ENCODE measurements at regions not wholly inside any gene's neighbourhood (a gene's known extent, or its start where the extent isn't known, plus 50 kb on each side); places are given as distances from the start of the nearest gene placed in this dataset.
"Not testable (repeated sequence)": the region's sequence is repeated elsewhere in the genome, so short reads cannot be mapped to it uniquely, and the experiment has no call there.

DNA sequence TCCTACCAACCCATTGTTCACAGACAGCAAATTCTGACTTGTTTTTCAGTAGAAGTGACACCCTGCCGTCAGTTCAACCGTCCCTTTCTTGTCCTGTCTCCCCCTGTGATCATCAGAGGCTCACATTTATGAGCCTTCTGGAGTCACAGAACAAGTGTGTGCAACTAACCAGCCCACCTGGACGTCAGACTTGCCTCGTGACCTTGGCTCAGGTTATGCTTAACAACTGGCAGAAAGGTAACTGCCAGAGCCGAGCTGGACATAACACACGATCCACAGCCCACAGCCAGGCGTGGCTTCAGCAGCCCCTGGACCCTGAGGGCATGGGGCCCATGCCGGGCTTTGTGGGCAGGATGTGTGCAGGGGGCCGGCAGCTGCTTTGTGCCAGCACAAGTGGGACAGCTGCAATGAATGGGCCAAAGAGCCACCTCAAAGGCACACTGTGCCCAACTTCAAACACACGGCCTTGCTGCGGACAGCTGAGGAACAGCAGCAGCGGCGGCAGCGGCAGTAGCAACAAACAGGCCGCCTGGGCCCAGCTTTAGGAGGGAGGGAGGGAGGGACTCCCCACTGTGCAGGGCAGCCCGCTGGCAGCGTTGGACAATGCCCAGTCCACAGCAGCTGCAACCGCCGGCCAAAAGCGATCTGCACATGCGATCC is 103.9 kb downstream of the ZBTB18 start:
- H3K9me3 ChIP-seq (ENCODE audit: control insufficient read depth, low read length) = no peaks in the 10 kb centered on the region
- H3K36me3 ChIP-seq (ENCODE audit: control insufficient read depth, insufficient read depth, low read length) = no peaks in the 10 kb centered on the region
- DNase-seq = no peak
- no peaks in the 10 kb centered on the region for H3K27me3 ChIP-seq (replicated peaks; ENCODE audit: control insufficient read depth, insufficient read depth, low read length, poor library complexity, severe bottlenecking)
- no peak overlapping the region for H3K27ac ChIP-seq (ENCODE audit: insufficient read depth, low read length, poor library complexity, severe bottlenecking)
- H3K4me3 ChIP-seq (ENCODE audit: insufficient read depth, low read depth, low read length, poor library complexity, severe bottlenecking) = no peak overlapping the region
- no peaks in the 10 kb centered on the region for H3K4me1 ChIP-seq (ENCODE audit: control insufficient read depth, insufficient read depth, low read length, poor library complexity, severe bottlenecking)

DNA sequence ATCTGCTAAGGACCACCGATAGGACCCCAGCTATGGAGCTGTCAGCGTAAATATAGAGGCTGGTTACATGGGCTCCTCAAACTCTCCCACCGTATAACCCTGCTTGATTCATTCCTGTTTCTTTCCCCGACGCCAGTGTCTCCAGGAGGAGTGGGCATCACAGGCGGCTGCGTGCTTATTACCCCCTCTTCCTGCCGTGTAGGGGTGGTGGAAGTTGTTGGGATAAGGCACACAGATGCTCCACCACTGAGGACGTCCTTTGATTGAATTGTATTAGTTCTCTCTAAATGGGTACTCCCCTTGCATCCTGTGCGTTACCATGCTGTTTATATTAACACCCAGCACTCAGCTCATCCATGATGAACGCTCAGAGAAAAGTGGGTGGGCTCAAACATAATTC is 104.6 kb downstream of the ZBTB18 start:
- H3K27ac ChIP-seq (ENCODE audit: insufficient read depth, low read length, poor library complexity, severe bottlenecking) = no peak overlapping the region
- no peak for DNase-seq
- no peaks in the 10 kb centered on the region for H3K9me3 ChIP-seq (ENCODE audit: control insufficient read depth, low read length)
- H3K36me3 ChIP-seq (ENCODE audit: control insufficient read depth, insufficient read depth, low read length) = no peaks in the 10 kb centered on the region
- no peak overlapping the region for H3K4me3 ChIP-seq (ENCODE audit: insufficient read depth, low read depth, low read length, poor library complexity, severe bottlenecking)
- no peaks in the 10 kb centered on the region for H3K27me3 ChIP-seq (replicated peaks; ENCODE audit: control insufficient read depth, insufficient read depth, low read length, poor library complexity, severe bottlenecking)
- H3K4me1 ChIP-seq (ENCODE audit: control insufficient read depth, insufficient read depth, low read length, poor library complexity, severe bottlenecking) = no peaks in the 10 kb centered on the region

DNA sequence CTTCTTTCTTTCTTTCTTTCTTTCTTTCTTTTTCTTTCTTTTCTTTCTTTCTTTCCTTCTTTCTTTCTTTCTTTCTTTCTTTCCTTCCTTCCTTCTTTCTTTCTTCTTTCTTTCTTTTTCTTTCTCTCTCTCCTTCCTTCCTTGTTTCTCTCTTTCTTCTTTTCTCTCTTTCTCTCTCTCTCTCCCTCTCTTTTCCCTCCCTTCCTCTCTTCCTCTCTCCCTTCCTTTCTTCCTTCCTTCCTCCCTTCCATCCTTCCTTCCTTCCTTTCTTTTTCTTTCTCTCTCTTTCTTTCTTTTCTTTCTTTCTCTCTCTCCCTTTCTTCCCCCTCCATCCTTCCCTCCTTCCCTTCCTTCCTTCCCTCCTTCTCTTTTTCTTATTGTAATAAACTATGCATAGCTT is 105.5 kb downstream of the ZBTB18 start:
- H3K9me3 ChIP-seq (ENCODE audit: control insufficient read depth, low read length); H3K36me3 ChIP-seq (ENCODE audit: control insufficient read depth, insufficient read depth, low read length); H3K27ac ChIP-seq (ENCODE audit: insufficient read depth, low read length, poor library complexity, severe bottlenecking); H3K4me1 ChIP-seq (ENCODE audit: control insufficient read depth, insufficient read depth, low read length, poor library complexity, severe bottlenecking); DNase-seq; H3K4me3 ChIP-seq (ENCODE audit: insufficient read depth, low read depth, low read length, poor library complexity, severe bottlenecking); H3K27me3 ChIP-seq (replicated peaks; ENCODE audit: control insufficient read depth, insufficient read depth, low read length, poor library complexity, severe bottlenecking): not testable (repeated sequence)

DNA sequence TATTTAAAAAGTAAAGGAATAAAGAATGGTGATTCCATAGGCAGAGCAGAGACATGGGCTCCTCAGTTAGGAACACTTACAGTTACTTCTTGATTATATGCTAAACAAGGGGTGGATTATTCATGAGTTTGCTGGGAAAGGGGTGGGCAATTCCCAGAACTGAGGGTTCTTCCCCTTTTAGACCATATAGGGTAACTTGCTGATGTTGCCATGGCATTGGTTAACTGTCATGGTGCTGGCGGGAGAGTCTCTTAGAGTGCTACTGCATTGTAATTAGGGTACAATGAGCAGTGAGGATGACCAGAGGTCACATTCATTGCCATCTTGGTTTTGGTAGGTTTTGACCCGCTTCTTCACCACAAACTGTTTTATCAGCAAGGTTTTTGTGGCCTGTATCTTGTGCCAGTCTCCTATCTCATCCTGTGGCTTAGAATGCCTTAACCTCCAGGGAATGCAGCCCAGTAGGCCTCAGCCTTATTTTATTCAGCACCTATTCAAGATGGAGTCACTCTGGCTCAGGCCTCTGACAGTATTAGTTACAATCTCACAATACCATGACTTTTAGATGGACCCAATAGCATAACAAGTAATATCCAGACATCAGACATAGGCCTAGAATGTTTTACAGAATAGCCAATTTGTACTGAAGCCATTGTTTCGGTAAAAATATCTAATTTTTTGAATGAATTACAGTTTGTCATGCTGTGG is 106.8 kb downstream of the ZBTB18 start:
- no peak for DNase-seq
- H3K9me3 ChIP-seq (ENCODE audit: control insufficient read depth, low read length) = no peaks in the 10 kb centered on the region
- no peaks in the 10 kb centered on the region for H3K36me3 ChIP-seq (ENCODE audit: control insufficient read depth, insufficient read depth, low read length)
- H3K4me3 ChIP-seq (ENCODE audit: insufficient read depth, low read depth, low read length, poor library complexity, severe bottlenecking) = no peak overlapping the region
- no peak overlapping the region for H3K27ac ChIP-seq (ENCODE audit: insufficient read depth, low read length, poor library complexity, severe bottlenecking)
- no peaks in the 10 kb centered on the region for H3K27me3 ChIP-seq (replicated peaks; ENCODE audit: control insufficient read depth, insufficient read depth, low read length, poor library complexity, severe bottlenecking)
- H3K4me1 ChIP-seq (ENCODE audit: control insufficient read depth, insufficient read depth, low read length, poor library complexity, severe bottlenecking) = no peaks in the 10 kb centered on the region

DNA sequence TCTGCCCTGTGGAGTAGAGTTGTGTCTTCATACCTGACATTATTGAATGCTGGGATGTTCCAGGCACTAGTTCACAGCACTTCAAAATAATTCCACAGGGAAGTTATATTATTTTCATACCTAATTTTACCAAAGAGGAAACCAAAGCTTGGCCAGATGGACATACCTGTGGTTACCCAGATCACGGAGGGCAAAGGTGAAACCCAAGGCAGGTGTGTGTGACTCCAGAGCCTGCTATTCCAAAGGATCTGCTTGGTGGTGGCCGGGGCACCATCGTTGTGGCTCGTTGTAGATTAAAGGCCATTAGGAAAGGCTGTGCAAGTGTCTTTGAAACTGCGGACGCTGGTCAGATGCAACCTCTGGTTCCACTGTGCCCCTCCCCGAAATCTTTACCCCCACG is 108.6 kb downstream of the ZBTB18 start:
- no peak overlapping the region for H3K27ac ChIP-seq (ENCODE audit: insufficient read depth, low read length, poor library complexity, severe bottlenecking)
- H3K4me3 ChIP-seq (ENCODE audit: insufficient read depth, low read depth, low read length, poor library complexity, severe bottlenecking) = no peak overlapping the region
- no peaks in the 10 kb centered on the region for H3K4me1 ChIP-seq (ENCODE audit: control insufficient read depth, insufficient read depth, low read length, poor library complexity, severe bottlenecking)
- H3K36me3 ChIP-seq (ENCODE audit: control insufficient read depth, insufficient read depth, low read length) = no peaks in the 10 kb centered on the region
- H3K9me3 ChIP-seq (ENCODE audit: control insufficient read depth, low read length) = no peaks in the 10 kb centered on the region
- H3K27me3 ChIP-seq (replicated peaks; ENCODE audit: control insufficient read depth, insufficient read depth, low read length, poor library complexity, severe bottlenecking) = no peaks in the 10 kb centered on the region
- no peak for DNase-seq

DNA sequence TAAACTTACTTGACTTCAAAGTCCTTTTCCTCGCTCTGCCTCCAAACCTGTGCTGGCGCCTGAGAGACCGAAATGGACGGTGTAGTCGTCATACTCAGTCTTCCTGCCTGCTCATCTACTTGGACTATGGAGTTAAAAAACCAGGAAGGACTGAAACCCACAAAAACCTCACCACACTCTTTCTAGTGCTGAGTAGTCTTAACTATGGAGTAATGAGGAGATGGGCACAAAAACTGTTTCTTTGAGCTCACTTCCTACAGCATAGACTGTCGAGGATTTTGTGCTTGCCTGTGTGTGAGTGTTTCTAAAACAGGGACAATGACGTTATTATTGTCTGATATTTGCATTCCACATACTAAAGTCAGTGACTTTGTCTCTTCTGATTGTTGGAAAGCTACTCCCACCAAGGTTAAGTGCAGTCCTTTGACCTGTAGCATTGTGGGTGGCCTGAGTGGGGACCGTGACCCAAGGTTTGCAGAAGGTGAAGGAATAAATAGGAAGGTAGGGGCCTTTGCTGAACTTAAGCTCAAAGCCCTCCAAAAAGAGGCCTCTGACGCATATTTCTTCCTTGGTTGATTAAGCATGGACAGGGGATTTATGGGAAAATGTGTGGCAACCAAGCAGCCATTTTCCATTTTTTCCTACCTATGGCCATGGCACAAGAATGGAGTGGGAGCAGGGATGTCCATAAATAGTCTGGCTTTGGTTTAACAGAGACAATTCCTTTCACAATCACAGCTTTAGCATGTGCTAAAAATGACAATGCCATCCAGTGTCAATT is 109.6 kb downstream of the ZBTB18 start:
- Histone ChIP-seq H3K27me3 (replicated peaks; ENCODE audit: control insufficient read depth, insufficient read depth, low read length, poor library complexity, severe bottlenecking) (no peaks in the 10 kb centered on the region), H3K9me3 (ENCODE audit: control insufficient read depth, low read length) (no peaks in the 10 kb centered on the region), H3K4me1 (ENCODE audit: control insufficient read depth, insufficient read depth, low read length, poor library complexity, severe bottlenecking) (no peaks in the 10 kb centered on the region), H3K27ac (ENCODE audit: insufficient read depth, low read length, poor library complexity, severe bottlenecking) (no peak overlapping the region), H3K4me3 (ENCODE audit: insufficient read depth, low read depth, low read length, poor library complexity, severe bottlenecking) (no peak overlapping the region), H3K36me3 (ENCODE audit: control insufficient read depth, insufficient read depth, low read length) (no peaks in the 10 kb centered on the region)
- DNase-seq = no peak

DNA sequence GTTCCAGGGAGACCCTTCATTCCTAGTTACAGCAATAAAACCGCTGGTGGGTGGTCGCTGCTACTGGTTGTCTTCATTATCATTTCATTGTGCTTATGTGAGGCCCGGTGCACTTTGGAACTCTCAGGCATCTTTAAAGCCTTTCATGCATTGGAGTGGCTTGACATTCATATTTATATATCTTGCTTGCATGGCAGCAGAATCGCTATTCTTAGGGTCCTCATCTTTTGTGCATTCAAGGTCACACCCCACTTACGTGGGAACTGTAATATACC is 110.1 kb downstream of the ZBTB18 start:
- DNase-seq = no peak
- H3K27ac ChIP-seq (ENCODE audit: insufficient read depth, low read length, poor library complexity, severe bottlenecking) = no peak overlapping the region
- no peaks in the 10 kb centered on the region for H3K27me3 ChIP-seq (replicated peaks; ENCODE audit: control insufficient read depth, insufficient read depth, low read length, poor library complexity, severe bottlenecking)
- H3K4me3 ChIP-seq (ENCODE audit: insufficient read depth, low read depth, low read length, poor library complexity, severe bottlenecking) = no peak overlapping the region
- no peaks in the 10 kb centered on the region for H3K9me3 ChIP-seq (ENCODE audit: control insufficient read depth, low read length)
- H3K36me3 ChIP-seq (ENCODE audit: control insufficient read depth, insufficient read depth, low read length) = no peaks in the 10 kb centered on the region
- H3K4me1 ChIP-seq (ENCODE audit: control insufficient read depth, insufficient read depth, low read length, poor library complexity, severe bottlenecking) = no peaks in the 10 kb centered on the region

DNA sequence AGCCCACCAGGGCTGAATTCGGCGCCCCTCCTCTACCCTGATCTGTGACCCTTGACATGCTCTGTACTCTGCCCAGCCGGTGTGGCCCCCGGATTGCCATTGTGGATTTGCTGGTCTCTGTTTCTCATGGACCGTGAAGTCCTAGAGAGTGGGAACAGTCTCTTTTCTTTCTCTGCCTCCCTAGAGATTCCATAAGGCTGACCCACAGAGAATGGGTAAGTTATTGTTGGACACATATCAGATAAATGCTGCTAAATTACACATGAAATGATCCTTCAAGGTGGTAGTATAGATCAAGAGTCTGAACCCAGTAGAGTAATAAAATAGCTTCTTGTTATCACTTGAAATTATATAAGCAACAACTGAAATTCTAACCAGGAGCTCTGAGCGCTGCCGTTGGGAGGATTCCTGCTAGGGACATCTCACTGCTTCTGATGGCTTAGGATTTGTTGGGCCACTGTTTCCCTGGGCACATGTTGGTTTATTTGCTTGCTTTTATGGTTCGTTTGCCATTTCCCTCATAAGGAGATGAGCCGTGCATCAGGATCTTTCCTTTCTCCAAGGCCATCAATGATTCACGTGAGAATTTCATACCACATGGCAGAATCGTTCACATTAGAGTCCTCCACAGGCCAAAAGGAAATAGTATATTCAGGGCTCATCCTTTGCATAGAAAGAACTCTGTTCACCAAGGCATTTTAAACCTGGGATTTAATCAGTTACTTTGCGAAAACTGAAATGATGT is 111.9 kb downstream of the ZBTB18 start:
- H3K4me1 ChIP-seq (ENCODE audit: control insufficient read depth, insufficient read depth, low read length, poor library complexity, severe bottlenecking) = no peaks in the 10 kb centered on the region
- H3K9me3 ChIP-seq (ENCODE audit: control insufficient read depth, low read length) = no peaks in the 10 kb centered on the region
- H3K27me3 ChIP-seq (replicated peaks; ENCODE audit: control insufficient read depth, insufficient read depth, low read length, poor library complexity, severe bottlenecking) = no peaks in the 10 kb centered on the region
- no peak overlapping the region for H3K4me3 ChIP-seq (ENCODE audit: insufficient read depth, low read depth, low read length, poor library complexity, severe bottlenecking)
- H3K36me3 ChIP-seq (ENCODE audit: control insufficient read depth, insufficient read depth, low read length) = no peaks in the 10 kb centered on the region
- no peak for DNase-seq
- no peak overlapping the region for H3K27ac ChIP-seq (ENCODE audit: insufficient read depth, low read length, poor library complexity, severe bottlenecking)

DNA sequence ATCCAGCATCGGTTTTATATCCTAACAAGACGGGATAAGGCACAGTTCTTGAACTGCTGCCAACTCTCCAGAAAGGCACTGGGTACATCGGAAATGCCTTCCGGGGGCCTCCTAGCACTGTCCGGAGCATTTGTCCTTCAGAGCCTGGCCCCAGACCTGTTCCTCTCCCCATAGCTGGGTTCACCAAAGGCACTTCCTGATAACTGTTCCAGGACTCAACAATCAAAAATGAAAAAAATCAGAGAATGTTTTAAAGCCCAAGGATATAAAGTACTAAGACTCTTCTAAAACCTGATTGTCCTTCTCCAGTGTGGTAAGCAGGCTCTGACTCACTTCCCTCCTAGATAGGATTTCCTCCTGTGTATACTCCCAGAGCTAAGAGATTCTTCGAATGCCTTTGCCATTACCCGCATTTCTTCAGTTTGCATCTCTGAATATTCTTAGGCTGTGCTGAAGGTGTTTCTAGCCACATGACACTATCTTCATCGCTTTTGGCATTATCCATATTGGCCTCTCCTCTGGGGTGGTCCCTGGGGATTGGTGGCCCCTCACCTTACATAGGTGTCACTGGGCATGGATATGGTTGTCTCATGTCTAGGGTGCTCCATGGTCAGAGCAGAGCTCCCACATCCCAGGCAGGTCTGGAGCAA is 112.9 kb downstream of the ZBTB18 start:
- H3K27me3 ChIP-seq (replicated peaks; ENCODE audit: control insufficient read depth, insufficient read depth, low read length, poor library complexity, severe bottlenecking) = no peaks in the 10 kb centered on the region
- H3K4me3 ChIP-seq (ENCODE audit: insufficient read depth, low read depth, low read length, poor library complexity, severe bottlenecking) = no peak overlapping the region
- no peaks in the 10 kb centered on the region for H3K4me1 ChIP-seq (ENCODE audit: control insufficient read depth, insufficient read depth, low read length, poor library complexity, severe bottlenecking)
- no peak for DNase-seq
- no peaks in the 10 kb centered on the region for H3K36me3 ChIP-seq (ENCODE audit: control insufficient read depth, insufficient read depth, low read length)
- H3K9me3 ChIP-seq (ENCODE audit: control insufficient read depth, low read length) = no peaks in the 10 kb centered on the region
- no peak overlapping the region for H3K27ac ChIP-seq (ENCODE audit: insufficient read depth, low read length, poor library complexity, severe bottlenecking)
